Endothelial cell (in vitro differentiated cells): ENCODE measurements at regions not wholly inside any gene's neighbourhood (a gene's known extent, or its start where the extent isn't known, plus 50 kb on each side); places are given as distances from the start of the nearest gene placed in this dataset.
"Not testable (repeated sequence)": the region's sequence is repeated elsewhere in the genome, so short reads cannot be mapped to it uniquely, and the experiment has no call there.

Experiments
- DNase-seq: peaks from one replicate; pipeline ENCODE4 v3.0.0; 2021; ENCODE audit warnings: low spot score
- H3K27ac Mint-ChIP-seq: one replicate; pipeline ENCODE4 v1.8.0; 2021; ENCODE audit warnings: mixed read lengths, inconsistent platforms; ENCODE audit not compliant: unreplicated experiment
- H3K27me3 Mint-ChIP-seq: one replicate; pipeline ENCODE4 v1.8.0; 2021; ENCODE audit warnings: mild to moderate bottlenecking, moderate library complexity, mixed read lengths, inconsistent platforms; ENCODE audit not compliant: unreplicated experiment
- H3K36me3 Mint-ChIP-seq: one replicate; pipeline ENCODE4 v1.8.0; 2021; ENCODE audit warnings: mild to moderate bottlenecking, low read depth, mixed read lengths, inconsistent platforms; ENCODE audit not compliant: unreplicated experiment
- H3K4me1 Mint-ChIP-seq: one replicate; pipeline ENCODE4 v1.8.0; 2021; ENCODE audit warnings: mild to moderate bottlenecking, mixed read lengths, inconsistent platforms; ENCODE audit not compliant: unreplicated experiment
- H3K4me3 Mint-ChIP-seq: one replicate; pipeline ENCODE4 v1.8.0; 2021; ENCODE audit warnings: mild to moderate bottlenecking, mixed read lengths, inconsistent platforms; ENCODE audit not compliant: unreplicated experiment
- H3K9me3 Mint-ChIP-seq: one replicate; pipeline ENCODE4 v1.8.0; 2021; ENCODE audit warnings: mixed read lengths, inconsistent platforms; ENCODE audit not compliant: unreplicated experiment
- TF ChIP-seq, protein P1 (sequence below): fragments of 200-600 bp; sonication (generic); IDR thresholded peaks from one replicate; pipeline ENCODE4 v1.5.0; 2021; ENCODE audit warnings: antibody characterized with exemption; ENCODE audit not compliant: unreplicated experiment

DNA sequence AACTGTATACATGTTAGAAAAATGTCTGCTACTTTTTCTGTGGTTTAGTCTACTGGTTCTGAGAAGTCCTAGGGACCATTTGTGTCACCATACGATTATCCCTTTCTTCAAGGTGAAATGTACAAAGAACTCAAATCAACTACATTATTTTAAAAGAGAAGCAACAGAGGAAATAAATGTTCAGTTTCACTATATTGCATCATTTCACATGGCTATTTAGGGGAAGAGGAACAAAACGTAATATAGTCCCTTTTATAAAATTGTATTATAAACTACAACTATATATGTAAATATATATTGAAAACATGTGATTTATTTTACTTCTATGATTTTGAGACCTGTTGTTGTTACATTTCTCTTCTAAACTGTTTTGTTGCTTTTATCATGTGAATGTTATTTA lies 1308.0 kb downstream of the EPHA7 start:
- no peak for DNase-seq
- Mint-ChIP-seq H3K9me3 (no peaks in the 10 kb centered on the region), H3K27me3 (no peaks in the 10 kb centered on the region), H3K4me3 (no peak overlapping the region), H3K27ac (no peak overlapping the region), H3K36me3 (no peaks in the 10 kb centered on the region), H3K4me1 (no peaks in the 10 kb centered on the region)
- TF ChIP-seq, protein P1, sequence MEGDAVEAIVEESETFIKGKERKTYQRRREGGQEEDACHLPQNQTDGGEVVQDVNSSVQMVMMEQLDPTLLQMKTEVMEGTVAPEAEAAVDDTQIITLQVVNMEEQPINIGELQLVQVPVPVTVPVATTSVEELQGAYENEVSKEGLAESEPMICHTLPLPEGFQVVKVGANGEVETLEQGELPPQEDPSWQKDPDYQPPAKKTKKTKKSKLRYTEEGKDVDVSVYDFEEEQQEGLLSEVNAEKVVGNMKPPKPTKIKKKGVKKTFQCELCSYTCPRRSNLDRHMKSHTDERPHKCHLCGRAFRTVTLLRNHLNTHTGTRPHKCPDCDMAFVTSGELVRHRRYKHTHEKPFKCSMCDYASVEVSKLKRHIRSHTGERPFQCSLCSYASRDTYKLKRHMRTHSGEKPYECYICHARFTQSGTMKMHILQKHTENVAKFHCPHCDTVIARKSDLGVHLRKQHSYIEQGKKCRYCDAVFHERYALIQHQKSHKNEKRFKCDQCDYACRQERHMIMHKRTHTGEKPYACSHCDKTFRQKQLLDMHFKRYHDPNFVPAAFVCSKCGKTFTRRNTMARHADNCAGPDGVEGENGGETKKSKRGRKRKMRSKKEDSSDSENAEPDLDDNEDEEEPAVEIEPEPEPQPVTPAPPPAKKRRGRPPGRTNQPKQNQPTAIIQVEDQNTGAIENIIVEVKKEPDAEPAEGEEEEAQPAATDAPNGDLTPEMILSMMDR = no peak

DNA sequence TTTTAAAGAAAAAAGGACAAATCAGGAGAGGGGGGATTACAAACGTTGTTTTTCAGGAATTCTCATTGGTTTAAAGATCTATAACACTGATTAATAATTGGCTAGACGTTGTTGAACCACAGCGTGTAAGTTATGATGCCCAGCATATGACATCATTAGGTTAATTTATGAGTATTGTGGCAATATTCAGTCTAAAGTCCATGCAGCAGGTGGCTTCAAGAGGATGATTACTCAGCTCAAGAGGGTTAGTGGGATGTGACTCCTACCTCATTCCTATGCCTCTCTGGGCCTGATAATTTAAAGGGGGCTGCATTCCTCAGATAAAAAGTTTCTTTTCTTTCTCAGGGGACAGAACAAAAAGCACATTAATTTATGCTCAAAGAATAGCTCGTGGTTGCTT lies 1309.0 kb downstream of the EPHA7 start:
- Mint-ChIP-seq H3K4me3 (no peak overlapping the region), H3K27ac (no peak overlapping the region), H3K4me1 (no peaks in the 10 kb centered on the region), H3K9me3 (no peaks in the 10 kb centered on the region), H3K36me3 (no peaks in the 10 kb centered on the region), H3K27me3 (no peaks in the 10 kb centered on the region)
- no peak for DNase-seq
- TF ChIP-seq, protein P1 = no peak

DNA sequence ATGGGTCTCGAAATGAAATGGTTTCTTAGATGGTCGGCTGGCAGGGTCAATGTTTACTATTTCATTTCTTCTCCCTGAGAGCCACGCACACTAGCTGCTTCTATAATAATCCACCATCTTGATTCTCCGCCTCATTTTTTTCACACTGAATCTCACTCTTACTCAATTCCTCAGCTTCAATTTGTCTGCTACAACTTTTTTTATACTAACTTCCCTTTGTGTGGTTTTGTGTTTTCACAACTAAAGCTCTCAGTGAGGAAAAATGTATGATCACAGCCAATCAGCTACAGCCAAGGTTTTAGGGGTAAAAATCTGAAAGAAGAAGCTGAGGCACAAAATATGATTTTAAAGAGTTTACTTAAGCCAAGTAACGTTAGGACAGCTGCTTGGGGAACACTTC lies 1309.4 kb downstream of the EPHA7 start:
- Mint-ChIP-seq H3K4me1 (no peaks in the 10 kb centered on the region), H3K9me3 (no peaks in the 10 kb centered on the region), H3K36me3 (no peaks in the 10 kb centered on the region), H3K4me3 (no peak overlapping the region), H3K27me3 (no peaks in the 10 kb centered on the region), H3K27ac (no peak overlapping the region)
- TF ChIP-seq, protein P1 = no peak
- no peak for DNase-seq

- TF ChIP-seq, protein P1 = no peak
- H3K27me3 Mint-ChIP-seq = no peaks in the 10 kb centered on the region
- no peak for DNase-seq
- no peaks in the 10 kb centered on the region for H3K36me3 Mint-ChIP-seq
- no peak overlapping the region for H3K27ac Mint-ChIP-seq
- H3K4me3 Mint-ChIP-seq = no peak overlapping the region
- no peaks in the 10 kb centered on the region for H3K9me3 Mint-ChIP-seq
- H3K4me1 Mint-ChIP-seq = no peaks in the 10 kb centered on the region
Measured at GRCh38 chr6:92109256-92109655, 1310.1 kb downstream of the EPHA7 start.

DNA sequence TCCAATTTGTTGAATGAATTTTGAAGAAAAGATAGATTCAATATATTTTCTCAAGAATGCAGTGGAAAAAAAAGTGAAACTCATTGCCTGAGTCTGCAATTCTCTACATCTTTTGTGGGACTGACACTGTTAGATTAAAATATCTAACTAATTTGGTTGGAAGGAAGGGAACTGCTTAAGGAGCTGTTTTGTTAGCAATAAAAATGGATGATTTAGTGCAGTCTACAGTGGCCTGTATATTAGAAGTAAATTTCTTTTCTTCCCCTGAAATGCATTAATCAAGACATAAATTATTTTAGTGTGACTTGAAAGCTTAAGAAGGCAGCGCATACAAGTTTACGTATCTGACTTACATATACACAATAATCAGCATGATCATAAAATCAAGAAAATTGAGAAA lies 1332.6 kb downstream of the EPHA7 start:
- Mint-ChIP-seq H3K4me1 (peaks cover 3% of the 10 kb centered on the region), H3K27ac (no peak overlapping the region), H3K27me3 (no peaks in the 10 kb centered on the region), H3K4me3 (no peak overlapping the region), H3K9me3 (no peaks in the 10 kb centered on the region), H3K36me3 (no peaks in the 10 kb centered on the region)
- no peak for DNase-seq
- TF ChIP-seq, protein P1 = no peak

GRCh38 chr6:92083914-92084313 lies 1335.4 kb downstream of the EPHA7 start:
- not testable (repeated sequence) for H3K9me3 Mint-ChIP-seq, H3K27me3 Mint-ChIP-seq, DNase-seq, H3K4me1 Mint-ChIP-seq, H3K27ac Mint-ChIP-seq, H3K36me3 Mint-ChIP-seq, H3K4me3 Mint-ChIP-seq
